Ishikawa (cell line): ENCODE measurements at regions not wholly inside any gene's neighbourhood (a gene's known extent, or its start where the extent isn't known, plus 50 kb on each side); places are given as distances from the start of the nearest gene placed in this dataset.

ENCODE experiments used
- CEBPB ChIP-seq: IDR thresholded peaks from 2 replicates; pipeline ENCODE4 v1.6.1; 2012
- CREB1 ChIP-seq: IDR thresholded peaks from 2 replicates; pipeline ENCODE4 v1.6.1; 2012; ENCODE audit warnings: low read depth
- EGR1 ChIP-seq: IDR thresholded peaks from 2 replicates; pipeline ENCODE4 v1.6.1; 2012
- EP300 ChIP-seq: IDR thresholded peaks from 2 replicates; pipeline ENCODE4 v1.6.1; 2012; ENCODE audit warnings: borderline replicate concordance
- FOXM1 ChIP-seq: IDR thresholded peaks from 2 replicates; pipeline ENCODE4 v1.6.1; 2012; ENCODE audit warnings: low read depth, borderline replicate concordance
- NFIC ChIP-seq: IDR thresholded peaks from 2 replicates; pipeline ENCODE4 v1.6.1; 2012
- RAD21 ChIP-seq: IDR thresholded peaks from 2 replicates; pipeline ENCODE4 v1.6.1; 2012; ENCODE audit warnings: low read depth
- TAF1 ChIP-seq: IDR thresholded peaks from 2 replicates; pipeline ENCODE4 v1.6.1; 2012; ENCODE audit warnings: low read depth, mild to moderate bottlenecking
- TCF12 ChIP-seq: IDR thresholded peaks from 2 replicates; pipeline ENCODE4 v1.6.1; 2012; ENCODE audit warnings: low read depth
- TEAD4 ChIP-seq: IDR thresholded peaks from 2 replicates; pipeline ENCODE4 v1.6.1; 2012
- YY1 ChIP-seq: IDR thresholded peaks from 2 replicates; pipeline ENCODE4 v1.6.1; 2012; ENCODE audit warnings: low read depth
- ZBTB7A ChIP-seq: IDR thresholded peaks from 2 replicates; pipeline ENCODE4 v1.6.1; 2012; ENCODE audit warnings: low read depth
- TF ChIP-seq, protein P1 (sequence below): IDR thresholded peaks from 2 replicates; pipeline ENCODE4 v1.6.1; 2012
- TF ChIP-seq, protein P2 (sequence below): IDR thresholded peaks from 2 replicates; pipeline ENCODE4 v1.6.1; 2012
- TF ChIP-seq, protein P3 (sequence below): IDR thresholded peaks from 2 replicates; pipeline ENCODE4 v1.6.1; 2012; ENCODE audit warnings: low read depth, mild to moderate bottlenecking

DNA sequence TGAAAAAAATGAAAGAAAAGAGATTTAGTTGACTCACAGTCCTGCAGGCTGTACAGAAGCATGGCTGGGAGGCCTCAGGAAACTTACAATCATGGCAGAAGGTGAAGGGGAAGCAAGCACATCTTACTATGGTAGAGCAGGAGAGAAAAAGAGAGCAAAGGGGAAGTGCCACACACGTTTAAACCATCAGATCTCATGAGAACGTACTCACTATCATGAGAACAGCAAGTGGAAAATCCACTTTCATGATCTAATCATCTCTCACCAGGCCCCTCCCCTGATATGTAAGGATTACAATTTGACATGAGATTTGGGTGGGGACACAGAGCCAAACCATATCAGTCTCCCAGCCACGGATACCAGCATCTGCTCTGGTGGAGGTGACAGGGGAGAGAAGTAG lies 50.8 kb upstream of the CPOX start:
- TF ChIP-seq RAD21 (no peak), EGR1 (no peak), EP300 (no peak), TAF1 (no peak), CREB1 (no peak), ZBTB7A (no peak), TEAD4 (no peak), FOXM1 (no peak), NFIC (no peak), CEBPB (no peak), YY1 (no peak), TCF12 (no peak)
- TF ChIP-seq, protein P1, sequence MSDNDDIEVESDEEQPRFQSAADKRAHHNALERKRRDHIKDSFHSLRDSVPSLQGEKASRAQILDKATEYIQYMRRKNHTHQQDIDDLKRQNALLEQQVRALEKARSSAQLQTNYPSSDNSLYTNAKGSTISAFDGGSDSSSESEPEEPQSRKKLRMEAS, result no peak
- TF ChIP-seq, protein P2, sequence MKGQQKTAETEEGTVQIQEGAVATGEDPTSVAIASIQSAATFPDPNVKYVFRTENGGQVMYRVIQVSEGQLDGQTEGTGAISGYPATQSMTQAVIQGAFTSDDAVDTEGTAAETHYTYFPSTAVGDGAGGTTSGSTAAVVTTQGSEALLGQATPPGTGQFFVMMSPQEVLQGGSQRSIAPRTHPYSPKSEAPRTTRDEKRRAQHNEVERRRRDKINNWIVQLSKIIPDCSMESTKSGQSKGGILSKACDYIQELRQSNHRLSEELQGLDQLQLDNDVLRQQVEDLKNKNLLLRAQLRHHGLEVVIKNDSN, result no peak
- TF ChIP-seq, protein P3, sequence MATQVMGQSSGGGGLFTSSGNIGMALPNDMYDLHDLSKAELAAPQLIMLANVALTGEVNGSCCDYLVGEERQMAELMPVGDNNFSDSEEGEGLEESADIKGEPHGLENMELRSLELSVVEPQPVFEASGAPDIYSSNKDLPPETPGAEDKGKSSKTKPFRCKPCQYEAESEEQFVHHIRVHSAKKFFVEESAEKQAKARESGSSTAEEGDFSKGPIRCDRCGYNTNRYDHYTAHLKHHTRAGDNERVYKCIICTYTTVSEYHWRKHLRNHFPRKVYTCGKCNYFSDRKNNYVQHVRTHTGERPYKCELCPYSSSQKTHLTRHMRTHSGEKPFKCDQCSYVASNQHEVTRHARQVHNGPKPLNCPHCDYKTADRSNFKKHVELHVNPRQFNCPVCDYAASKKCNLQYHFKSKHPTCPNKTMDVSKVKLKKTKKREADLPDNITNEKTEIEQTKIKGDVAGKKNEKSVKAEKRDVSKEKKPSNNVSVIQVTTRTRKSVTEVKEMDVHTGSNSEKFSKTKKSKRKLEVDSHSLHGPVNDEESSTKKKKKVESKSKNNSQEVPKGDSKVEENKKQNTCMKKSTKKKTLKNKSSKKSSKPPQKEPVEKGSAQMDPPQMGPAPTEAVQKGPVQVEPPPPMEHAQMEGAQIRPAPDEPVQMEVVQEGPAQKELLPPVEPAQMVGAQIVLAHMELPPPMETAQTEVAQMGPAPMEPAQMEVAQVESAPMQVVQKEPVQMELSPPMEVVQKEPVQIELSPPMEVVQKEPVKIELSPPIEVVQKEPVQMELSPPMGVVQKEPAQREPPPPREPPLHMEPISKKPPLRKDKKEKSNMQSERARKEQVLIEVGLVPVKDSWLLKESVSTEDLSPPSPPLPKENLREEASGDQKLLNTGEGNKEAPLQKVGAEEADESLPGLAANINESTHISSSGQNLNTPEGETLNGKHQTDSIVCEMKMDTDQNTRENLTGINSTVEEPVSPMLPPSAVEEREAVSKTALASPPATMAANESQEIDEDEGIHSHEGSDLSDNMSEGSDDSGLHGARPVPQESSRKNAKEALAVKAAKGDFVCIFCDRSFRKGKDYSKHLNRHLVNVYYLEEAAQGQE, result no peak

DNA sequence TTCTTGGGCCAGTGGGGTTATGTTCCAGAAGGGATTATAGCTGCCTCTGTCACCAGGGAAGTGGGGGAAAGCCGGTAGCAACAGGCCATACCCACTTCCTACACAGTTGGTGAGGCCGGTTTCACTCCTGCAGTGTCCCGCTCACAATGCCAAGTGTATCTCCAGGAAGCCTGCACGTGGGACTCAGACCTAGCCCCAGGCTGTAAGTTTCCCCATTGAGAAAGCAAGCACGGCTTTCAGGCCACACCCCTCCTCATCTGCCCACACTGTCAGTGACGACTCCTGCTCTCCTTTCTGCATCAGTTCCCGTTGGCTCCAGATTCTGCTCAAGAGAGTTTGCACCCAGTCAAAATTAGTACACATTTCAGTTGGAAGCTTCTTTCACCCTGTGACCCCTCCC lies 51.6 kb upstream of the CPOX start:
- no peak for TF ChIP-seq EP300
- TF ChIP-seq ZBTB7A, result no peak
- TF ChIP-seq CEBPB, result no peak
- TF ChIP-seq, protein P3, result no peak
- no peak for TF ChIP-seq CREB1
- no peak for TF ChIP-seq TEAD4
- TF ChIP-seq FOXM1, result no peak
- TF ChIP-seq, protein P1, result no peak
- TF ChIP-seq NFIC, result no peak
- TF ChIP-seq RAD21, result no peak

DNA sequence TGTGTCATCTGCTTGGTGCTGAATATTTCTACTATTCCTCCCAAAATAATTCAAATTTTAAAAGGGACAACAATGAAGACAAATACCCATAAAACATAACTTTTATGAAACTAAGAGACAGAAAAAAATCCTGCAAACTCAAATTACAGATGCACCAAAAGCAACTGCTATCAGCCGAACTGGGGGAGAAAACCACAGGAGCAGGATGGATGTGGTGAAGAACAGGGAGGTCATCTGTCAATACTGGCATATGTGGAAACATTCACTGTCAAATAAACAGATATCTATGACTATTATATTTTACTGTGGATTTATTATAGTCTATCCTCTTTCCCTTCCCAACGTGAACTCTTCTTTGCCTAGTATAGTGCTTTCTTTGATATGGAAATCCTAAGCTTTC lies 53.3 kb upstream of the CPOX start:
- no peak for TF ChIP-seq CREB1
- no peak for TF ChIP-seq YY1
- no peak for TF ChIP-seq TCF12

DNA sequence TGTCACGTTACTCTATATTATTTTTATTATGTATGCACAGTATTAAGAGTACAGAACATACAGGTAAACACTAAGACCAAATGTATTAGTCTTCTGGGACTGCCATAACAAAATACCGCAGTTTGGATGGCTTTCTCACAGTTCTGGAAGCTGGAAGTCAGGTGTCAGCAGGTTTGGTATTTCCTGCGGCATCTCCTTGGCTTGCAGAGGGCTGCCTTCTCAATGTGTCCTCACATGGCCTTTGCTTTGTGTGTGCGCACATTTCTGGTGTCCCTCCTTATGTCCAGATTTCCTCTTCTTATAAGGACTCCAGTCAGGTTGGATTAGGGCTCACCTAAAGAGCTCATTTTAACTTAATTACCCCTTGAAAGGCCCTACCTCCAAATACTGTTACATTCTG lies 53.8 kb upstream of the CPOX start:
- TF ChIP-seq, protein P2, result no peak
- no peak for TF ChIP-seq CREB1
- TF ChIP-seq FOXM1, result no peak
- TF ChIP-seq, protein P1, result no peak
- TF ChIP-seq TEAD4, result no peak
- no peak for TF ChIP-seq EGR1
- no peak for TF ChIP-seq NFIC
- TF ChIP-seq RAD21, result no peak
- TF ChIP-seq CEBPB, result no peak
- TF ChIP-seq EP300, result no peak
- no peak for TF ChIP-seq ZBTB7A
- no peak for TF ChIP-seq YY1
- TF ChIP-seq TCF12, result no peak
- no peak for TF ChIP-seq TAF1
- TF ChIP-seq, protein P3, result no peak
